Fibroblast of skin of left biceps (primary cell): ENCODE measurements at regions not wholly inside any gene's neighbourhood (a gene's known extent, or its start where the extent isn't known, plus 50 kb on each side); places are given as distances from the start of the nearest gene placed in this dataset.
"Not testable (repeated sequence)": the region's sequence is repeated elsewhere in the genome, so short reads cannot be mapped to it uniquely, and the experiment has no call there.

Source experiments
- DNase-seq, 2 experiments: peaks; one replicate each; pipeline ENCODE4 v3.0.0-alpha.2; 2013; ENCODE audit warnings: low read depth in 2 of 2

- not testable (repeated sequence) for DNase-seq
Measured at GRCh38 chr12:83260126-83260525, 573.4 kb downstream of the TMTC2 start.

GRCh38 chr12:83257726-83258125 is 571.0 kb downstream of the TMTC2 start:
- no peak for DNase-seq

- no peak for DNase-seq
Measured at GRCh38 chr12:83256562-83256961, 569.9 kb downstream of the TMTC2 start.

GRCh38 chr12:83250866-83251265 is 564.2 kb downstream of the TMTC2 start:
- DNase-seq, result no peak

- DNase-seq, result no peak
Measured at GRCh38 chr12:83245156-83245555, 558.5 kb downstream of the TMTC2 start.

- DNase-seq, result no peak
Measured at GRCh38 chr12:83244001-83244400, 557.3 kb downstream of the TMTC2 start.

- not testable (repeated sequence) for DNase-seq
Measured at GRCh38 chr12:83233987-83234386, 547.3 kb downstream of the TMTC2 start.

GRCh38 chr12:83226960-83227359 is 540.3 kb downstream of the TMTC2 start:
- DNase-seq, result not testable (repeated sequence)

GRCh38 chr12:83225806-83226205 is 539.1 kb downstream of the TMTC2 start:
- DNase-seq, result no peak

- no peak for DNase-seq
Measured at GRCh38 chr12:83224012-83224411, 537.3 kb downstream of the TMTC2 start.

GRCh38 chr12:83220774-83221173 is 534.1 kb downstream of the TMTC2 start:
- no peak for DNase-seq

GRCh38 chr12:83216230-83216629 is 529.5 kb downstream of the TMTC2 start:
- DNase-seq, result no peak

- DNase-seq, result no peak
Measured at GRCh38 chr12:83214185-83214584, 527.5 kb downstream of the TMTC2 start.

GRCh38 chr12:83210933-83211332 is 524.2 kb downstream of the TMTC2 start:
- DNase-seq, result no peak

- DNase-seq, result no peak
Measured at GRCh38 chr12:83199069-83199468, 512.4 kb downstream of the TMTC2 start.

- no peak for DNase-seq
Measured at GRCh38 chr12:83198291-83199015, 511.7 kb downstream of the TMTC2 start.

GRCh38 chr12:83197483-83197914 is 510.8 kb downstream of the TMTC2 start:
- DNase-seq, result no peak

GRCh38 chr12:83196694-83197350 is 510.1 kb downstream of the TMTC2 start:
- no peak for DNase-seq

GRCh38 chr12:83190631-83191390 is 504.1 kb downstream of the TMTC2 start:
- DNase-seq, result no peak

- no peak for DNase-seq
Measured at GRCh38 chr12:83186419-83186818, 499.7 kb downstream of the TMTC2 start.

GRCh38 chr12:83185241-83185640 is 498.5 kb downstream of the TMTC2 start:
- DNase-seq, result no peak
